ENCODE measurements at regions not wholly inside any gene's neighbourhood (a gene's known extent, or its start where the extent isn't known, plus 50 kb on each side); places are given as distances from the start of the nearest gene placed in this dataset.

- TF ChIP-seq CTCF (IDR thresholded peaks at IDR 0.05 in 2 of 3, conservative IDR thresholded peaks at IDR 0.05 in 1 of 3; ENCODE audit: control insufficient read depth in 2 of 3, extremely low read depth in 1 of 3, insufficient read depth in 1 of 3, low read depth in 3 of 3, low read length in 3 of 3) (no peak), POLR2A (IDR thresholded peaks at IDR 0.05; ENCODE audit: low read depth, low read length) (no peak)
Measured at GRCh38 chr9:81424431-81424830, 264.9 kb downstream of the TLE1 start.

Data from GM12878 (cell line).